GM13977 (cell line): ENCODE measurements at regions not wholly inside any gene's neighbourhood (a gene's known extent, or its start where the extent isn't known, plus 50 kb on each side); places are given as distances from the start of the nearest gene placed in this dataset.
"Not testable (repeated sequence)": the region's sequence is repeated elsewhere in the genome, so short reads cannot be mapped to it uniquely, and the experiment has no call there.

Experiments used
- DNase-seq: peaks from one replicate; pipeline ENCODE4 v3.0.0; 2012; ENCODE audit warnings: low spot score
- in situ Hi-C: fragments of 300-500 bp; cut with MboI; formaldehyde crosslinking; loops from one replicate; pipeline ENCODE4 v1.12.0; 2022; ENCODE audit warnings: low sequenced_read_pairs, low pct_unique_long_range_greater_than_20kb, mixed read lengths, inconsistent platforms; ENCODE audit not compliant: unreplicated experiment
- TF ChIP-seq, protein P1 (sequence below): IDR thresholded peaks from 2 replicates; pipeline ENCODE4 v1.5.1; 2012; ENCODE audit warnings: mild to moderate bottlenecking, control low read depth; ENCODE audit not compliant: insufficient read depth; ENCODE audit errors: extremely low read depth, missing control alignments

DNA sequence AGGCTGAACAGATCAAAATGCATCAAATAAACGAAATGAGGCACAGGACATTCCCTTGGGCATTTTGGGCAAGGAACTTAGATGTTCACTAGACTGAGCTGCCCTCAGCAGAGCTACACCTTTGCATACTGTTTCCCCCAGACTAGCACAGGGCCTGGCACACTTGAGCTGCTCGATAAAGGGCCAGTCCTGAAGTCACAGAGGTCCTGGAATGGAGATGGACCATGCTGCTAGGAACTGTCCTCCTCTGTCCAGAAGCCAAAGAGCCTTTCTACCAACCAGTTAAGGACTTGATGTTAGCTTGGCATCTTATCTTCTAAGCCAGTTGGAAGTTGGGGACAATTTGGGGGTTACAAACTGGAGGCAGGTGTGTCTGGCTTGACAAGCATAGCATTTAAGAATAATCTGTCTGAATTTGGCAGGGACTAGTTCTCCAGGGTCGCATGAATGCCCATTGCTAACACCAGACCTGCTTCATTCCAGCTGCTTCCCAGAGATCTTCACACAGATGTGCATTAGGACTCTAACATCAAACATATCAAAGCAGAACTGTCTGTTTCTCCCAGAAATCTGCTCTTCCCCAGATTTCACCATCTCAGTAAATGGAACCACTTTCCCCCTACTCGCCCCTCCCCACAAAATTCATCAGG, 152.2 kb upstream of the PDE1C start:
- TF ChIP-seq, protein P1, sequence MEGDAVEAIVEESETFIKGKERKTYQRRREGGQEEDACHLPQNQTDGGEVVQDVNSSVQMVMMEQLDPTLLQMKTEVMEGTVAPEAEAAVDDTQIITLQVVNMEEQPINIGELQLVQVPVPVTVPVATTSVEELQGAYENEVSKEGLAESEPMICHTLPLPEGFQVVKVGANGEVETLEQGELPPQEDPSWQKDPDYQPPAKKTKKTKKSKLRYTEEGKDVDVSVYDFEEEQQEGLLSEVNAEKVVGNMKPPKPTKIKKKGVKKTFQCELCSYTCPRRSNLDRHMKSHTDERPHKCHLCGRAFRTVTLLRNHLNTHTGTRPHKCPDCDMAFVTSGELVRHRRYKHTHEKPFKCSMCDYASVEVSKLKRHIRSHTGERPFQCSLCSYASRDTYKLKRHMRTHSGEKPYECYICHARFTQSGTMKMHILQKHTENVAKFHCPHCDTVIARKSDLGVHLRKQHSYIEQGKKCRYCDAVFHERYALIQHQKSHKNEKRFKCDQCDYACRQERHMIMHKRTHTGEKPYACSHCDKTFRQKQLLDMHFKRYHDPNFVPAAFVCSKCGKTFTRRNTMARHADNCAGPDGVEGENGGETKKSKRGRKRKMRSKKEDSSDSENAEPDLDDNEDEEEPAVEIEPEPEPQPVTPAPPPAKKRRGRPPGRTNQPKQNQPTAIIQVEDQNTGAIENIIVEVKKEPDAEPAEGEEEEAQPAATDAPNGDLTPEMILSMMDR = no peak
- in situ Hi-C loops = loop anchor here (25.0 kb wide), 1 partner anchor 115 kb away; no protein-coding TSS in a partner anchor
- DNase-seq = no peak

DNA sequence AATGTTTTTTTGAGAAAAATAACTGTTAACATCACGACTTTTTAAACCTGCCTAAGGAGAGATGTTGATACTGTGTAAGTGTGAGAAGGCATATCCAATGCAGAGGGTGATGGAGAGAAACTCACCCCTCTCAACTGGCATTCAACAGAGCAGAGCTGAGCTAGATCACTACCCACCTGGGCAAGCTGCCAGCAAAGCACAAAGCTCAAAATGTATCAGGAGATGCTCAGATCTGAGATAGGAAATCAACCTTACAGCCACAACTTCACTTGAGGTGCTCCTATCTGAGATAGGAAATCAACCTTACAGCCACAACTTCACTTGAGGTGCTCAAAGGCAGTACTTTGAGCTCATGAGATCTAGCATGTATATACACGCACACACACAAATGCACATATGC, 151.5 kb upstream of the PDE1C start:
- TF ChIP-seq, protein P1 = no peak
- DNase-seq = no peak
- in situ Hi-C loops = loop anchor here (25.0 kb wide), 1 partner anchor 116 kb away; no protein-coding TSS in a partner anchor

DNA sequence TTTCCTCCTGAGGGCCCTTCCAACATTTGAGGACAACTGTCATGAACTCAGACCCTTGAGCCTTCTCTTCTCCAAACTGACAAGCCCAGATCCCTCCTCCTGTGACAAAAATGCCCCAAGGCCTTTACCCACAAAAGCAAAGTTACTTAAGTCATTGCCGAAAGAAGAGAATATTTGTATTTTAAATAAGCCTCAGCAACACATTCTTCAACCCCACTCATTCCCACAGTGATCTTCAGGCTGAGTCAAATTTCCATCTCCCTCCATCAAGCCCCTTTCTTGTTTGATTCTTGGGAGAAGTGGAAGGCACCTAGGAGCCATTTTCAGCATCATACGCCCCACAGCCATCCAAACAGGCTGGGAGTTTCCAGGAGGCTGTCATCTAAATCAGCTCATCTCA, 150.8 kb upstream of the PDE1C start:
- TF ChIP-seq, protein P1 = no peak
- in situ Hi-C loops = loop anchor here (25.0 kb wide), 1 partner anchor 116 kb away; no protein-coding TSS in a partner anchor
- DNase-seq = no peak

DNA sequence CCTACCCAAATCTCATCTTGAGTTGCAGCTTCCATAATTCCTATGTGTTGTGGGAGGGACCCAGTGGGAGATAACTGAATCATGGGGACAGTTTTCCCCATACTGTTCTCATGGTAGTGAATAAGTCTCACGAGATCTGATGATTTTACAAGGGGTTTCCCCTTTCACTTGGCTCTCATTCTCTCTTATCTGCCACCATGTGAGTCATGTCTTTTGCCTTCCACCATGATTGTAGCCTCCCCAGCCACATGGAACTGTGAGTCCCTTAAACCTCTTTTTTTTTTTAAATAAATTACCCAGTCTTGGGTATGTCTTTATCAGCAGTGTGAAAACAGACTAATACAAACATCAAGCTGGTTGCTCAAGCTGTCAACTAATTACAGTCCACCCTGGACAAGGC, 149.6 kb upstream of the PDE1C start:
- in situ Hi-C loops = loop anchor here (25.0 kb wide), 1 partner anchor 117 kb away; no protein-coding TSS in a partner anchor
- DNase-seq = not testable (repeated sequence)

DNA sequence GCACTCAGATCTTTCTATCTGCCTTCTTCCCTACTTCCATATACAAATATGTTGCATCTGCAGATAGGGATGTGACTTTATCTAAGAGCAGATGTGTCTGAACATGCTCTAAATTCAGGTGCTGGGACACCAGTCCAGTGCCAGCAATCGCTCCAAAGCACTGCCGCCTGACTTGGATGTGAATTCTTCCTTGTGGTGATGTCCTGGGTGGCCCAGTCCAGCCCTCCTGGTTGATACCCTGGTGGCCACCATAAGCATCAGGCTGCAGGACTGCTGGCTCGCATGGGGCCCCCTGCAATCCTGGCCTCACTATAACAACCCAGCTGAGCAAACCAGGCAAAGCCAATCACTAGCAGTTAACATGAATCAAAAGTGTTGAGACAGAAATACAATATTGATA, 149.2 kb upstream of the PDE1C start:
- in situ Hi-C loops = loop anchor here (25.0 kb wide), 1 partner anchor 118 kb away; no protein-coding TSS in a partner anchor
- TF ChIP-seq, protein P1 = no peak
- no peak for DNase-seq

DNA sequence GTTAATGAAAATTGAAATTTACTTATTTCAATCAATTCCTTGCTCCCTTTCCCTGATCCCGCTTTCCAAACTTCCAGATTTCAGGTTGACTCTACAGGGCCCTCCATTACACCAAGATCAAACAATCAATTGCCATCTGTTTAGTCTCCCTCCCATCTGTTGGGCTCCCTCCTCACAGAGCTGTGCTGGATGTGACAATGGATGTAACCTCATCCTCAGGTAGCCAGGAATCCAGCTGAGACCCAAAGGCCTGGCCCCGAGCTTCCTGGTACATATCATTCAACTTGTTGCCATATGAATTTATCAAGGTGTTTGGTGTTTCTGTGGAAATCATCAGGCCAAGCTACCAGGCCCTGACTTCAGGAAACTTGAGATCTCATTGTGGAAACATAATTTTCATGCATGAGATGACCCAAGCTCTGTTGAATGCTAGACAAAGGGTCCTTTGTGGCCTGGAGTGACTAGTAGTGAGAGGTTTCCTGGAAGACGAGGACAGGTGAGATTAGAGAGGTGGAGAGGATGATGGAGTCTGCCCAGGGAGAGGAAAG, 148.6 kb upstream of the PDE1C start:
- in situ Hi-C loops = loop anchor here (25.0 kb wide), 1 partner anchor 118 kb away; no protein-coding TSS in a partner anchor
- DNase-seq = no peak
- TF ChIP-seq, protein P1 = no peak

DNA sequence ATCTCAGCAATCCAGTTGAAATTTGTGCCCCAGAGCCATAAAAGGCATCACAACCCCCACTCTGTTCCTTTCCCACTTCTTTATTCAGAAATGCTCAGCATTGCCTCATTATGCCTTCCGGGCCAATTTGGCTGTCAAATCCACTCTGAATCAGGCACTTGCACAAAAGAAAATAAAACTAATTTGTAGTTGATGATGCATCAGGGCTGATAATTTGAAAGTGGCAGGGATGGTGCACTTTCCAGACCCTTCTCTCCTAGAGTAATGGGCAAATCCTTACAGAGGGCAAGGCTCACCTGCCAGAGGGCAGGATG, 147.9 kb upstream of the PDE1C start:
- in situ Hi-C loops = loop anchor here (25.0 kb wide), 1 partner anchor 119 kb away; no protein-coding TSS in a partner anchor
- TF ChIP-seq, protein P1 = no peak
- DNase-seq = no peak
